ENCODE measurements at regions not wholly inside any gene's neighbourhood (a gene's known extent, or its start where the extent isn't known, plus 50 kb on each side); places are given as distances from the start of the nearest gene placed in this dataset.

GRCh38 chr16:26441178-26441577 is 625.5 kb upstream of the C16orf82 start (continued):
- TF ChIP-seq, protein P1, sequence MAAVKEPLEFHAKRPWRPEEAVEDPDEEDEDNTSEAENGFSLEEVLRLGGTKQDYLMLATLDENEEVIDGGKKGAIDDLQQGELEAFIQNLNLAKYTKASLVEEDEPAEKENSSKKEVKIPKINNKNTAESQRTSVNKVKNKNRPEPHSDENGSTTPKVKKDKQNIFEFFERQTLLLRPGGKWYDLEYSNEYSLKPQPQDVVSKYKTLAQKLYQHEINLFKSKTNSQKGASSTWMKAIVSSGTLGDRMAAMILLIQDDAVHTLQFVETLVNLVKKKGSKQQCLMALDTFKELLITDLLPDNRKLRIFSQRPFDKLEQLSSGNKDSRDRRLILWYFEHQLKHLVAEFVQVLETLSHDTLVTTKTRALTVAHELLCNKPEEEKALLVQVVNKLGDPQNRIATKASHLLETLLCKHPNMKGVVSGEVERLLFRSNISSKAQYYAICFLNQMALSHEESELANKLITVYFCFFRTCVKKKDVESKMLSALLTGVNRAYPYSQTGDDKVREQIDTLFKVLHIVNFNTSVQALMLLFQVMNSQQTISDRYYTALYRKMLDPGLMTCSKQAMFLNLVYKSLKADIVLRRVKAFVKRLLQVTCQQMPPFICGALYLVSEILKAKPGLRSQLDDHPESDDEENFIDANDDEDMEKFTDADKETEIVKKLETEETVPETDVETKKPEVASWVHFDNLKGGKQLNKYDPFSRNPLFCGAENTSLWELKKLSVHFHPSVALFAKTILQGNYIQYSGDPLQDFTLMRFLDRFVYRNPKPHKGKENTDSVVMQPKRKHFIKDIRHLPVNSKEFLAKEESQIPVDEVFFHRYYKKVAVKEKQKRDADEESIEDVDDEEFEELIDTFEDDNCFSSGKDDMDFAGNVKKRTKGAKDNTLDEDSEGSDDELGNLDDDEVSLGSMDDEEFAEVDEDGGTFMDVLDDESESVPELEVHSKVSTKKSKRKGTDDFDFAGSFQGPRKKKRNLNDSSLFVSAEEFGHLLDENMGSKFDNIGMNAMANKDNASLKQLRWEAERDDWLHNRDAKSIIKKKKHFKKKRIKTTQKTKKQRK (IDR thresholded peaks at IDR 0.05; ENCODE audit: low read depth, low read length) = no peak
- TF ChIP-seq NRF1 (conservative IDR thresholded peaks at IDR 0.05; ENCODE audit: low read depth, low read length) = no peak

DNA sequence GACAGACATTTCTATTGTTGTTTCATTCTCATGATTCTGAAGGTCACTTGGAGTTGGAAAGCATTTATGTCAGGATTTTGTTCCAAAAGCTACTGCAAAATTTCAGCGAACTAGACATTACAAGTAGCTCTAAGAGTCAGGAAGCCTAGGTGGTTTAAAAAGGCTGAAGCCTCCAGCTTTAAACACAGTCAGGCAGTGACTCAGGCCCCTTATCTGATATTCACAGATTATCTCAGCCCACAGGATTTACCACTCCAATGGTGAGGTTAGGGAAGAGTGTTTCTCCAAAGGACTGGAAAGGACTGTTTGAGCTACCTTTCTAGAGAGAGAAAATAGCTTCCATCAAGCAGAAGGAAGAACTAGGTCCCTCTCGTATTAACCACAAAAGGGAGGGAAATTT is 624.4 kb upstream of the C16orf82 start:
- FAIRE-seq (no peak), ATAC-seq (no peak), DNase-seq (ENCODE audit: low read depth, low spot score) (no peak)
- ChIA-PET RAD21 (ENCODE audit: unreplicated experiment) (no interaction called here), SMC1A (ENCODE audit: uncharacterized antibody, unreplicated experiment) (no interaction called here), CTCF (interaction anchor here (0.5 to 0.6 kb wide), 2 partner anchors 15 to 516 kb away, joined by 3 read pairs; no protein-coding TSS in a partner anchor), POLR2A (no interaction called here)
- Histone ChIP-seq H3K27me3 (replicated peaks in 1 of 2; ENCODE audit: control insufficient read depth in 2 of 2, insufficient read depth in 2 of 2, low read length in 1 of 2) (no peaks in the 10 kb centered on the region), H4K20me1 (ENCODE audit: control insufficient read depth, insufficient read depth) (no peaks in the 10 kb centered on the region), H3K4me3 (no peak overlapping the region), H3K79me2 (ENCODE audit: control insufficient read depth, insufficient read depth, low read length) (no peaks in the 10 kb centered on the region), H2AFZ (ENCODE audit: control insufficient read depth, low read depth, low read length) (no peak overlapping the region), H3K27ac (ENCODE audit: control insufficient read depth, insufficient read depth) (no peak overlapping the region), H3K36me3 (ENCODE audit: control insufficient read depth in 2 of 2, insufficient read depth in 2 of 2, low read length in 1 of 2) (no peaks in the 10 kb centered on the region), H3K4me2 (ENCODE audit: control insufficient read depth, insufficient read depth) (no peak overlapping the region), H3K9me3 (replicated peaks; ENCODE audit: control insufficient read depth, insufficient read depth, low read length) (no peaks in the 10 kb centered on the region), H3K4me1 (ENCODE audit: control insufficient read depth, insufficient read depth, low read length) (no peaks in the 10 kb centered on the region), H3K9ac (ENCODE audit: control insufficient read depth, insufficient read depth, low read length) (no peak overlapping the region)
- in situ Hi-C loops (cut with MboI) = no loop called here
- BruUV-seq (replicated peaks) = no TSS peak
- 0% methylated on average over 2 of the region's 2 CpGs for WGBS (ENCODE audit: insufficient coverage, insufficient replicate concordance, low lambda C conversion rate, missing lambda C conversion rate)
- TF ChIP-seq RUNX3 (IDR thresholded peaks at IDR 0.05; ENCODE audit: low read length) = no peak
- no peak for TF ChIP-seq CREB1 (IDR thresholded peaks at IDR 0.05; ENCODE audit: low read depth)
- TF ChIP-seq, protein P2, sequence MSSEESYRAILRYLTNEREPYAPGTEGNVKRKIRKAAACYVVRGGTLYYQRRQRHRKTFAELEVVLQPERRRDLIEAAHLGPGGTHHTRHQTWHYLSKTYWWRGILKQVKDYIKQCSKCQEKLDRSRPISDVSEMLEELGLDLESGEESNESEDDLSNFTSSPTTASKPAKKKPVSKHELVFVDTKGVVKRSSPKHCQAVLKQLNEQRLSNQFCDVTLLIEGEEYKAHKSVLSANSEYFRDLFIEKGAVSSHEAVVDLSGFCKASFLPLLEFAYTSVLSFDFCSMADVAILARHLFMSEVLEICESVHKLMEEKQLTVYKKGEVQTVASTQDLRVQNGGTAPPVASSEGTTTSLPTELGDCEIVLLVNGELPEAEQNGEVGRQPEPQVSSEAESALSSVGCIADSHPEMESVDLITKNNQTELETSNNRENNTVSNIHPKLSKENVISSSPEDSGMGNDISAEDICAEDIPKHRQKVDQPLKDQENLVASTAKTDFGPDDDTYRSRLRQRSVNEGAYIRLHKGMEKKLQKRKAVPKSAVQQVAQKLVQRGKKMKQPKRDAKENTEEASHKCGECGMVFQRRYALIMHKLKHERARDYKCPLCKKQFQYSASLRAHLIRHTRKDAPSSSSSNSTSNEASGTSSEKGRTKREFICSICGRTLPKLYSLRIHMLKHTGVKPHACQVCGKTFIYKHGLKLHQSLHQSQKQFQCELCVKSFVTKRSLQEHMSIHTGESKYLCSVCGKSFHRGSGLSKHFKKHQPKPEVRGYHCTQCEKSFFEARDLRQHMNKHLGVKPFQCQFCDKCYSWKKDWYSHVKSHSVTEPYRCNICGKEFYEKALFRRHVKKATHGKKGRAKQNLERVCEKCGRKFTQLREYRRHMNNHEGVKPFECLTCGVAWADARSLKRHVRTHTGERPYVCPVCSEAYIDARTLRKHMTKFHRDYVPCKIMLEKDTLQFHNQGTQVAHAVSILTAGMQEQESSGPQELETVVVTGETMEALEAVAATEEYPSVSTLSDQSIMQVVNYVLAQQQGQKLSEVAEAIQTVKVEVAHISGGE (CRISPR knock-in tag; IDR thresholded peaks at IDR 0.05) = no peak
- no peak for TF ChIP-seq MYC (IDR thresholded peaks at IDR 0.05; ENCODE audit: insufficient read depth, insufficient read length, insufficient replicate concordance, low read length, severe bottlenecking)
- no peak for TF ChIP-seq NKRF (conservative IDR thresholded peaks at IDR 0.05)
- no peak for TF ChIP-seq FOXK2 (IDR thresholded peaks at IDR 0.05)
- TF ChIP-seq SP1 (IDR thresholded peaks at IDR 0.05; ENCODE audit: low read depth, low read length) = no peak
- no peak for TF ChIP-seq IKZF1 (conservative IDR thresholded peaks at IDR 0.05)
- TF ChIP-seq POLR2AphosphoS5 (IDR thresholded peaks at IDR 0.05; ENCODE audit: low read length) = no peak
- intact Hi-C loops (cut with micrococcal nuclease; ENCODE audit: unreplicated experiment) = no loop called here

All from GM12878 (cell line).